PC-3 (cell line): ENCODE measurements at regions not wholly inside any gene's neighbourhood (a gene's known extent, or its start where the extent isn't known, plus 50 kb on each side); places are given as distances from the start of the nearest gene placed in this dataset.

Source experiments
- ATAC-seq: fragments of 200-7000 bp; cut with Tn5 transposase; 2 replicates; pipeline ENCODE4 v1.9.1; 2020; ENCODE audit warnings: mild to moderate bottlenecking, moderate library complexity
- BruUV-seq: library from RNA; stranded (reverse); fragments of 400-500 nt; replicated peaks from 2 replicates; lab custom pipeline; 2021; lab: Mats Ljungman, UMichigan
- CTCF ChIA-PET: fragments of 300-600 bp; sonication (Branson Sonifier 250); formaldehyde crosslinking; loops from one replicate; lab custom pipeline; 2022; ENCODE audit warnings: antibody characterized with exemption; lab: Charles Lee
- POLR2A ChIA-PET: fragments of 300-600 bp; sonication (Branson Sonifier 250); formaldehyde crosslinking; loops from one replicate; lab custom pipeline; 2022; ENCODE audit warnings: antibody characterized with exemption; ENCODE audit not compliant: unreplicated experiment; lab: Charles Lee
- DNase-seq: peaks from one replicate; pipeline ENCODE4 v3.0.0-alpha.2; 2015
- H2AFZ ChIP-seq: fragments of 300-600 bp; sonication (generic); 2 replicates; pipeline ENCODE4 v1.6.0; 2016; ENCODE audit warnings: antibody characterized with exemption, low read length
- H3F3A ChIP-seq: fragments of 300-600 bp; sonication (generic); one replicate; pipeline ENCODE4 v1.6.0; 2017; ENCODE audit warnings: antibody characterized with exemption, low read length, control low read depth, mild to moderate bottlenecking; ENCODE audit not compliant: unreplicated experiment
- H3K27ac ChIP-seq: fragments of 300-600 bp; sonication (generic); 2 replicates; pipeline ENCODE4 v1.5.1; 2016; ENCODE audit warnings: mild to moderate bottlenecking, low read length
- H3K27me3 ChIP-seq: fragments of 300-600 bp; sonication (generic); 2 replicates; pipeline ENCODE4 v1.6.1; 2016; ENCODE audit warnings: low read length, mixed read lengths
- H3K36me3 ChIP-seq: fragments of 300-600 bp; sonication (generic); 2 replicates; pipeline ENCODE4 v1.6.1; 2016; ENCODE audit warnings: low read depth, mixed run types, low read length, mixed read lengths
- H3K4me1 ChIP-seq: fragments of 300-600 bp; sonication (generic); 2 replicates; pipeline ENCODE4 v1.5.1; 2016; ENCODE audit warnings: low read length; ENCODE audit not compliant: insufficient read depth
- H3K4me2 ChIP-seq: fragments of 300-600 bp; sonication (generic); 2 replicates; pipeline ENCODE4 v1.6.0; 2016; ENCODE audit warnings: low read length
- H3K4me3 ChIP-seq: fragments of 300-600 bp; sonication (generic); 2 replicates; pipeline ENCODE4 v1.5.1; 2016; ENCODE audit warnings: mild to moderate bottlenecking, low read length, mixed read lengths
- H3K79me2 ChIP-seq: fragments of 300-600 bp; sonication (generic); 2 replicates; pipeline ENCODE4 v1.6.1; 2017; ENCODE audit warnings: low read length, mixed read lengths
- H3K9ac ChIP-seq: fragments of 300-600 bp; sonication (generic); 2 replicates; pipeline ENCODE4 v1.6.0; 2016; ENCODE audit warnings: mild to moderate bottlenecking, low read length
- H3K9me2 ChIP-seq: fragments of 300-600 bp; sonication (generic); replicated peaks from 2 replicates; pipeline ENCODE4 v1.6.1; 2016; ENCODE audit warnings: mixed run types, low read length, mixed read lengths
- H3K9me3 ChIP-seq: fragments of 300-600 bp; sonication (generic); 2 replicates; pipeline ENCODE4 v1.6.1; 2016; ENCODE audit warnings: low read length, mixed read lengths
- H4K20me1 ChIP-seq: fragments of 300-600 bp; sonication (generic); 2 replicates; pipeline ENCODE4 v1.6.1; 2016; ENCODE audit warnings: low read length, mixed read lengths
- EZH2 ChIP-seq: fragments of 300-600 bp; sonication (generic); IDR thresholded peaks from one replicate; pipeline ENCODE4 v1.6.1; 2017; ENCODE audit warnings: antibody characterized with exemption, mild to moderate bottlenecking, low read length; ENCODE audit not compliant: unreplicated experiment
- EZH2phosphoT487 ChIP-seq: fragments of 300-600 bp; sonication (generic); IDR thresholded peaks from 2 replicates; pipeline ENCODE4 v1.6.1; 2018; ENCODE audit warnings: mild to moderate bottlenecking, antibody characterized with exemption, low read length, borderline replicate concordance
- intact Hi-C: fragments of 100-400 bp; cut with micrococcal nuclease; formaldehyde crosslinking; loops from 2 replicates; pipeline ENCODE4 v1.9.0; 2023
- TF ChIP-seq, protein P1 (sequence below): fragments of 300-600 bp; sonication (generic); conservative IDR thresholded peaks from 2 replicates; pipeline ENCODE4 v1.5.1; 2017; ENCODE audit warnings: antibody characterized with exemption, low read depth, mild to moderate bottlenecking, low read length

DNA sequence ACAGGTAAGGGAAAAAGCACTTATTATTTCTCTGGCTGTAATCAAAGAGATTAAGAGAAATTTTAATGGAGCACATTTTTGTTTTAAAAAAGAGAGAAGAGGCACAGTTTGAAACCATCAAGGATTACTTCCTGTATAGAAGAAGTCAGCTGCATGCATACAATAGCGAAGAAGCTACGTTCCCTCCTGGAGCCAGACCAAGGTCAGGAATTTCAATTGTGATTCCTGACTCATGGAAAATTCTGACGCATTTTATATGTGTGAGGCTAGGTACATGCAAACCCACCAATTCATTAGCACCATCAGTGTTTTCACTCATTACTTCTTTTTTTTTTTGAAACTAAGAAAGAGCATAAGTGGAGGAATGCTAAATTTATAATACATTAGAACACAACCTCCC, 232.7 kb upstream of the SGK1 start:
- Histone ChIP-seq H3K27ac (no peak overlapping the region), H3K36me3 (no peaks in the 10 kb centered on the region), H3K9me3 (no peaks in the 10 kb centered on the region), H3K9me2 (no peaks in the 10 kb centered on the region), H3K4me3 (no peak overlapping the region), H3K79me2 (no peaks in the 10 kb centered on the region), H3K4me2 (no peak overlapping the region), H2AFZ (no peak overlapping the region), H3K4me1 (no peaks in the 10 kb centered on the region), H3F3A (no peaks in the 10 kb centered on the region), H4K20me1 (no peaks in the 10 kb centered on the region), H3K9ac (no peak overlapping the region), H3K27me3 (no peaks in the 10 kb centered on the region)
- POLR2A ChIA-PET = no interaction called here
- TF ChIP-seq EZH2phosphoT487 = no peak
- TF ChIP-seq, protein P1, sequence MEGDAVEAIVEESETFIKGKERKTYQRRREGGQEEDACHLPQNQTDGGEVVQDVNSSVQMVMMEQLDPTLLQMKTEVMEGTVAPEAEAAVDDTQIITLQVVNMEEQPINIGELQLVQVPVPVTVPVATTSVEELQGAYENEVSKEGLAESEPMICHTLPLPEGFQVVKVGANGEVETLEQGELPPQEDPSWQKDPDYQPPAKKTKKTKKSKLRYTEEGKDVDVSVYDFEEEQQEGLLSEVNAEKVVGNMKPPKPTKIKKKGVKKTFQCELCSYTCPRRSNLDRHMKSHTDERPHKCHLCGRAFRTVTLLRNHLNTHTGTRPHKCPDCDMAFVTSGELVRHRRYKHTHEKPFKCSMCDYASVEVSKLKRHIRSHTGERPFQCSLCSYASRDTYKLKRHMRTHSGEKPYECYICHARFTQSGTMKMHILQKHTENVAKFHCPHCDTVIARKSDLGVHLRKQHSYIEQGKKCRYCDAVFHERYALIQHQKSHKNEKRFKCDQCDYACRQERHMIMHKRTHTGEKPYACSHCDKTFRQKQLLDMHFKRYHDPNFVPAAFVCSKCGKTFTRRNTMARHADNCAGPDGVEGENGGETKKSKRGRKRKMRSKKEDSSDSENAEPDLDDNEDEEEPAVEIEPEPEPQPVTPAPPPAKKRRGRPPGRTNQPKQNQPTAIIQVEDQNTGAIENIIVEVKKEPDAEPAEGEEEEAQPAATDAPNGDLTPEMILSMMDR = no peak
- TF ChIP-seq EZH2 = no peak
- intact Hi-C loops = no loop called here
- BruUV-seq = no TSS peak
- ATAC-seq = no peak
- DNase-seq = no peak
- CTCF ChIA-PET = no interaction called here

DNA sequence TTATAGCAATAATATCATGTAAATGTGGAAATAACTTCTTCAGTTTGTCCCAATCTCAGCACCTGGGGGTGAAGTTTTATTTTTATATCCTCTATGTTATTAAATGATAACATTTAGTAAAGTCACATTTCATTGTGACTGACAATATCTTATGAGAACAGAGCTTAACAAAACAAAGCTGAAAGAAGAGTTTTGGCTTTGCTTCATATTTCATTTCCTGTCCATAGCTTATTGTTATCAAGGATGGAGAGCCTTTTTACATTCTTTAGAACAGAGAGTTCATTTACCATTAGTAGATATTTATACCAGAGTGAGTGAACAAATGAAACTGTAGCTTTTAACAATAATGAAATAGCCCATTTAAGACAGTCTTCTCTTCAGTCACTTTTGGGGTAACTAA, 231.9 kb upstream of the SGK1 start:
- H3K27me3 ChIP-seq = no peaks in the 10 kb centered on the region
- H3K79me2 ChIP-seq = no peaks in the 10 kb centered on the region
- no peaks in the 10 kb centered on the region for H3F3A ChIP-seq
- ChIA-PET POLR2A (no interaction called here), CTCF (interaction anchor here (0.6 kb wide), 1 partner anchor 107 kb away, joined by 3 read pairs; no protein-coding TSS in a partner anchor)
- H3K27ac ChIP-seq = no peak overlapping the region
- ATAC-seq (no peak), DNase-seq (no peak)
- no peak overlapping the region for H3K4me2 ChIP-seq
- BruUV-seq = no TSS peak
- H3K9ac ChIP-seq = no peak overlapping the region
- intact Hi-C loops = no loop called here
- H4K20me1 ChIP-seq = no peaks in the 10 kb centered on the region
- H3K36me3 ChIP-seq = no peaks in the 10 kb centered on the region
- H3K9me2 ChIP-seq = no peaks in the 10 kb centered on the region
- H2AFZ ChIP-seq = no peak overlapping the region
- no peak for TF ChIP-seq EZH2phosphoT487
- TF ChIP-seq, protein P1 = no peak
- TF ChIP-seq EZH2 = no peak
- H3K4me1 ChIP-seq = no peaks in the 10 kb centered on the region
- no peak overlapping the region for H3K4me3 ChIP-seq
- H3K9me3 ChIP-seq = no peaks in the 10 kb centered on the region

DNA sequence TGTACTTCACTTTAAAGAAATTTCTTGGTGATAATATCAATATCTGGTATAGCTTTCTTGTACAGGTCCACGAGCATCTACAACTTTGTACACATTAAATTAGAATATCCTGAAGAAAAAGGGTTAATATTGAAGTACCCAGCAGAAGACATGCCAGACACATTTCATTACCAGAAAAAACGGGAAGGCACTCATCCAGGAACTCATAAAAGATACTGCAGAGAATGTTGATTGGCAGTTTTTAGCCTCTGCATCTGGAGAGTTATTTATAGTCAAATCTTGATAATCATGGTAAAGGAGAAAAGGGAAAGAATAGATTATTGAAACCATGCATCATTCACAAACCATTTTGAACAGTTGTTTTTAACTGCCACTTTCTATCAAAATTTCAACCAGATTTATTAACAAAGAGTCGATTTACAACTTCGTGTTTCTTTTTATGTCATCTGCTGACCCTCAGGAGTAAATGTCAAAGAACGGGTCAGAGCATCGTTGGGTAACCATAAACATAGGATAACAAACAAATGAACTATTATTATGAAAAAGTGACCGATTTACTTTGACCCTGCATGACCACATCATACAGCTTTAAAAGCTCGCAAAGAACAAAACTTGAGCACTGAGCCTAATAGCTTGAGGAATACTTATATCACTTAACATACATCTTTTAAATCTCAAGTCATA, 229.2 kb upstream of the SGK1 start:
- ATAC-seq (no peak), DNase-seq (no peak)
- intact Hi-C loops = no loop called here
- Histone ChIP-seq H2AFZ (no peak overlapping the region), H3K36me3 (no peaks in the 10 kb centered on the region), H3F3A (no peaks in the 10 kb centered on the region), H3K9me2 (no peaks in the 10 kb centered on the region), H4K20me1 (no peaks in the 10 kb centered on the region), H3K9me3 (no peaks in the 10 kb centered on the region), H3K9ac (no peak overlapping the region), H3K79me2 (no peaks in the 10 kb centered on the region), H3K4me2 (no peak overlapping the region), H3K4me3 (no peak overlapping the region), H3K27me3 (no peaks in the 10 kb centered on the region), H3K27ac (no peak overlapping the region), H3K4me1 (no peaks in the 10 kb centered on the region)
- no TSS peak for BruUV-seq
- POLR2A ChIA-PET = no interaction called here
- CTCF ChIA-PET = no interaction called here
- TF ChIP-seq, protein P1 = no peak
- TF ChIP-seq EZH2 (no peak), EZH2phosphoT487 (no peak)
